Brain microvascular endothelial cell (primary cell): ENCODE measurements at regions not wholly inside any gene's neighbourhood (a gene's known extent, or its start where the extent isn't known, plus 50 kb on each side); places are given as distances from the start of the nearest gene placed in this dataset.

ENCODE experiments used
- DNase-seq: peaks from one replicate; pipeline ENCODE4 v3.0.0-alpha.2; 2020
- H3K27ac ChIP-seq: fragments of 250-450 bp; sonication (Bioruptor Pico); 2 replicates; pipeline ENCODE4 v1.5.1; 2020; ENCODE audit warnings: mild to moderate bottlenecking, moderate library complexity
- H3K27me3 ChIP-seq: fragments of 250-450 bp; sonication (Bioruptor Pico); replicated peaks from 2 replicates; pipeline ENCODE4 v1.5.1; 2020; ENCODE audit warnings: mild to moderate bottlenecking
- H3K36me3 ChIP-seq: fragments of 250-450 bp; sonication (Bioruptor Pico); replicated peaks from 2 replicates; pipeline ENCODE4 v1.5.1; 2020; ENCODE audit warnings: mild to moderate bottlenecking
- H3K4me3 ChIP-seq: 2 replicates; pipeline ENCODE4 v1.5.1; 2011; ENCODE audit warnings: low read depth, mild to moderate bottlenecking, control low read depth, low read length, moderate library complexity
- in situ Hi-C: cut with HindIII; loops from 2 replicates; pipeline ENCODE4 v1.10.0; 2017; ENCODE audit warnings: low sequenced_read_pairs, low pct_ligation_motif_present
- TF ChIP-seq, protein P1 (sequence below): IDR thresholded peaks from 2 replicates; pipeline ENCODE4 v1.5.1; 2011; ENCODE audit warnings: low read depth, mild to moderate bottlenecking, moderate library complexity, low read length, control low read depth, inconsistent platforms; ENCODE audit errors: missing control alignments

DNA sequence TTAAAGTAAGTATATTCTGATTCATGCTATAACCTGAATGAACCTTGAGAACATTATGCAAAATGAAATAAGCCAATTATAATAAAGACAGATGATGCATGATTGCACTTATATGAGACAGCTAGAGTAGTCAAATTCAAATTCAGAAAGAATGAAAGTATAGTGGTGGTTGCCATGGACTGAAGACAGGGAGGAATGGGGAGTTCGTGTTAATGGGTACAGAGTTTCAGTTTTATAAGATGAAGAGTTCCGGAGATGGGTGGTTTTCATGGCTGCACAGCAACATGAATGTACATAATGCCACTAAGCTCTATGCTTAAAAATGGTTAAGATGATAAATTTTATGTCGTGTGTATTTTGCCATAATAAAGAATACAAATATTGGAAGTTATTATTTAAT lies 751.2 kb downstream of the TSN start:
- in situ Hi-C loops = no loop called here
- TF ChIP-seq, protein P1, sequence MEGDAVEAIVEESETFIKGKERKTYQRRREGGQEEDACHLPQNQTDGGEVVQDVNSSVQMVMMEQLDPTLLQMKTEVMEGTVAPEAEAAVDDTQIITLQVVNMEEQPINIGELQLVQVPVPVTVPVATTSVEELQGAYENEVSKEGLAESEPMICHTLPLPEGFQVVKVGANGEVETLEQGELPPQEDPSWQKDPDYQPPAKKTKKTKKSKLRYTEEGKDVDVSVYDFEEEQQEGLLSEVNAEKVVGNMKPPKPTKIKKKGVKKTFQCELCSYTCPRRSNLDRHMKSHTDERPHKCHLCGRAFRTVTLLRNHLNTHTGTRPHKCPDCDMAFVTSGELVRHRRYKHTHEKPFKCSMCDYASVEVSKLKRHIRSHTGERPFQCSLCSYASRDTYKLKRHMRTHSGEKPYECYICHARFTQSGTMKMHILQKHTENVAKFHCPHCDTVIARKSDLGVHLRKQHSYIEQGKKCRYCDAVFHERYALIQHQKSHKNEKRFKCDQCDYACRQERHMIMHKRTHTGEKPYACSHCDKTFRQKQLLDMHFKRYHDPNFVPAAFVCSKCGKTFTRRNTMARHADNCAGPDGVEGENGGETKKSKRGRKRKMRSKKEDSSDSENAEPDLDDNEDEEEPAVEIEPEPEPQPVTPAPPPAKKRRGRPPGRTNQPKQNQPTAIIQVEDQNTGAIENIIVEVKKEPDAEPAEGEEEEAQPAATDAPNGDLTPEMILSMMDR = no peak
- Histone ChIP-seq H3K4me3 (no peak overlapping the region), H3K27me3 (no peaks in the 10 kb centered on the region), H3K36me3 (no peaks in the 10 kb centered on the region), H3K27ac (no peak overlapping the region)
- DNase-seq = no peak

DNA sequence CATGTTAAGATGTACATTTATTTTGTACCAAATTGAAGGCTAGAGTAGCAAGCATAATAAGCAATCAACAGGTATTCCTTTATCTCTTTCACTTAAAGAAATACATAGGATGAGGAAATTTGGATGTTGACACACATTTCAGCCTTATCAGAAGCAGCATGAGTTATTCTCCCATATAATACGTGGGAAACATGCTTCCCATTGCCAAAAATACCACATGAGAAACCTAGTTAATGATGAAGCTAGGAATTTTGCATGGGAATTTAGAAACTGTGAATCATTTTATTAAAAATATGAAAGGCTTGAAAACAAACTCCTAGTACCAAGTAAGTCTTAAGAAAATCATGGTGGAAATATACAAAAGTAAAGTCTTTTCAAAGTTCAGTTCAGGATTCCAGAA lies 751.8 kb downstream of the TSN start:
- DNase-seq = no peak
- no peaks in the 10 kb centered on the region for H3K36me3 ChIP-seq
- no peak overlapping the region for H3K4me3 ChIP-seq
- in situ Hi-C loops = no loop called here
- no peak overlapping the region for H3K27ac ChIP-seq
- TF ChIP-seq, protein P1 = no peak
- H3K27me3 ChIP-seq = no peaks in the 10 kb centered on the region

DNA sequence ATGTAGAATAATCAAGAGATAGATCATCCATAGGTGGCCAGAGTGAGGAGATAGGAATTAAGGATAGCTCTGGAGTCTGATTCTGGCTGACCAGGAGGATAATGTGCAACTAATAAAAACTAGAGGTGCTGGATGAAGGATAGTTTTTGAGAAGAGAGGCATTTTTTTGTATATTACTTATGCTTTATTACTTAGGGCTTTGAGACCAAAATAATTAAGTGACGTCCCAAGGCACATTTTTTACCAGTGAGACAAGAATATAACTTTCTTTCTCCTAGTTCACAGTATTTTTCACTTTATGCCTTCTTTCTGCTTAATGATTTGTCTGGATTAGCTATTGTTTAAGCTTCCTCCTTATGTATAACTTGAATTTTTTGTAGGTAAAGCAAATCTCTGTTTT lies 756.6 kb downstream of the TSN start:
- no peak for DNase-seq
- TF ChIP-seq, protein P1 = no peak
- no peaks in the 10 kb centered on the region for H3K36me3 ChIP-seq
- no peaks in the 10 kb centered on the region for H3K27me3 ChIP-seq
- H3K27ac ChIP-seq = no peak overlapping the region
- in situ Hi-C loops = no loop called here
- H3K4me3 ChIP-seq = no peak overlapping the region

DNA sequence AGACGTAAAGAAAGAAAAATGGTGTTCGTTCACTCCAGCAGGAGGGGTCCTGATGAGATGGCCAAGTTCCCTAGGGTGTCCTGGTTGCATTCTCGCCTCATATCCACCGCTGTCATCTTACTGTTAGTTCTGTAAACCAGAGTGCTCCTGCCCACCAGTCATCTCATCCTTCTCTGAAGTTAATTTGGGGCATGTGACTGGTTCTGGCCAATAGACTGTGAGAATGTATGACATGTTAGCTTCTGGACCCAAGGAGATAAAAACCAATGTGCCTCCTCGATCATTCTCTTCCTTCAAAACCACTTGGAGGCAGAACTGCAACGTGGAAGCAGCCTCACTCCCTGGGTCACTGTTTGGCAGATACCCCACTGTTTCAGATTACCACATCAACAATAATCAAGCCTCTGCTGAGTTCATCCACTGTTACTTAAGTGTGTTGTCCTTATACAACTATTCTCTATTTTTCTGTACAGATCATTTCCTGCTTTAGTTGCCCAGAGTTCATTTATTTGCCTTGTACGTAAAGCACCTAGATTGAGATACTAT lies 759.1 kb downstream of the TSN start:
- H3K36me3 ChIP-seq = no peaks in the 10 kb centered on the region
- in situ Hi-C loops = no loop called here
- DNase-seq = peak; percentile 77
- no peak overlapping the region for H3K27ac ChIP-seq
- no peaks in the 10 kb centered on the region for H3K27me3 ChIP-seq
- TF ChIP-seq, protein P1 = peak; percentile 15
- H3K4me3 ChIP-seq = no peak overlapping the region

DNA sequence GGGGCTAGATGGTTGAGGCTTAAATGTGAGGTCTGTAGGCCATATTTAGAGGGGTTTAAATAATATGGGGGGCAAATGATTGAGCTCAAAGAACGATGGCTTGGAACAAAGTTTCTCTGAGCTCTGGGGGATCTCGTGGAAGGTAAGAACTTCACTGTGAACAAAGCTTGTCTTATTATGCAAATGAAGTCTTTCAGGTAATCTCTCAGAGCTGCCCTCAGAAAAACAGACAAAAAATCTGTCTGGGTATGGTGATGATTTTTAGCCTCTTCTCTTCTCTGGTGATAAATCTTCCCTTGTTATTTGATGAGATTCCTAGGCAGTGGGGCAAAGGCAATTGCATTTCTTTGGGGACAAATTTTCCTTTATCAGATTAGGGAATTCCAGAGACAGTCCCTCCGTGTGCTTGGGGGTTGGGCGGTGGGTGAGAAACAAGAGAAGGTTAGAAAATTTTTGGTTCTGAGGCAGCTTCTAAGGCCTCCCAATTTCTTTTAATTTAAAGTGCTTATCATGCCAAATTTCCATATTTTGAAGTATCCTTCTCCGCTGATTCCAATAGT lies 760.4 kb downstream of the TSN start:
- Histone ChIP-seq H3K36me3 (no peaks in the 10 kb centered on the region), H3K4me3 (no peak overlapping the region), H3K27me3 (no peaks in the 10 kb centered on the region), H3K27ac (no peak overlapping the region)
- DNase-seq = no peak
- TF ChIP-seq, protein P1 = no peak
- in situ Hi-C loops = no loop called here

DNA sequence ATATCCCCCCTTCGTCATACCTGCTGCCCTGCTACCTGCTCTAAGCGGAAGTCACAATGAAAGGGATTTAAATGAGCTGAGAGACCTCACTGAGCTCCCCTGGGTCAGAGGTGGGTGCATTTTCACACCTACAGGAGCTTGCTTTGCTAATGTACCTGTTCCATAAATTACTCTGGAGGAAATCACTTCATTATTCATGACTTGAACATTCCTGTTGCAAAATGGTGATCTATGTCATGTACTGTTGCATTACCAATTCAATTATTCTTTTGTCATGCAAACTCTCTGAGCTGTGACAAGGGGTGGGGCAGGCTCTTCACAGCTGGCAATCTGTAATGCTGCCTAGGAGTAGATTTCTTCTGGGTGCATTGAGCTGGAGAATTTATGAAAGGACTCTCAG lies 761.3 kb downstream of the TSN start:
- TF ChIP-seq, protein P1 = no peak
- in situ Hi-C loops = no loop called here

More for the DNA sequence above, 761.3 kb downstream of the TSN start:
- Histone ChIP-seq H3K27ac (no peak overlapping the region), H3K4me3 (no peak overlapping the region), H3K27me3 (no peaks in the 10 kb centered on the region), H3K36me3 (no peaks in the 10 kb centered on the region)
- no peak for DNase-seq
